Endothelial cell (in vitro differentiated cells): ENCODE measurements at regions not wholly inside any gene's neighbourhood (a gene's known extent, or its start where the extent isn't known, plus 50 kb on each side); places are given as distances from the start of the nearest gene placed in this dataset.

Experiments
- DNase-seq: peaks from one replicate; pipeline ENCODE4 v3.0.0; 2021; ENCODE audit warnings: low spot score
- H3K27ac Mint-ChIP-seq: one replicate; pipeline ENCODE4 v1.8.0; 2021; ENCODE audit warnings: mixed read lengths, inconsistent platforms; ENCODE audit not compliant: unreplicated experiment
- H3K27me3 Mint-ChIP-seq: one replicate; pipeline ENCODE4 v1.8.0; 2021; ENCODE audit warnings: mild to moderate bottlenecking, moderate library complexity, mixed read lengths, inconsistent platforms; ENCODE audit not compliant: unreplicated experiment
- H3K36me3 Mint-ChIP-seq: one replicate; pipeline ENCODE4 v1.8.0; 2021; ENCODE audit warnings: mild to moderate bottlenecking, low read depth, mixed read lengths, inconsistent platforms; ENCODE audit not compliant: unreplicated experiment
- H3K4me1 Mint-ChIP-seq: one replicate; pipeline ENCODE4 v1.8.0; 2021; ENCODE audit warnings: mild to moderate bottlenecking, mixed read lengths, inconsistent platforms; ENCODE audit not compliant: unreplicated experiment
- H3K4me3 Mint-ChIP-seq: one replicate; pipeline ENCODE4 v1.8.0; 2021; ENCODE audit warnings: mild to moderate bottlenecking, mixed read lengths, inconsistent platforms; ENCODE audit not compliant: unreplicated experiment
- H3K9me3 Mint-ChIP-seq: one replicate; pipeline ENCODE4 v1.8.0; 2021; ENCODE audit warnings: mixed read lengths, inconsistent platforms; ENCODE audit not compliant: unreplicated experiment
- CTCF ChIP-seq: fragments of 200-600 bp; sonication (generic); IDR thresholded peaks from one replicate; pipeline ENCODE4 v1.5.0; 2021; ENCODE audit warnings: antibody characterized with exemption; ENCODE audit not compliant: unreplicated experiment

GRCh38 chr12:124396544-124397398 is 101.9 kb downstream of the RFLNA start:
- Mint-ChIP-seq H3K4me1 (peaks cover 2% of the 10 kb centered on the region), H3K36me3 (peaks cover 21% of the 10 kb centered on the region), H3K27ac (no peak overlapping the region), H3K27me3 (peaks cover 13% of the 10 kb centered on the region), H3K4me3 (no peak overlapping the region), H3K9me3 (no peaks in the 10 kb centered on the region)
- no peak for TF ChIP-seq CTCF
- DNase-seq = no peak

- H3K36me3 Mint-ChIP-seq = peaks cover 19% of the 10 kb centered on the region
- no peak overlapping the region for H3K27ac Mint-ChIP-seq
Measured at GRCh38 chr12:124395986-124396385, 101.1 kb downstream of the RFLNA start.

GRCh38 chr12:124395284-124395752 is 100.4 kb downstream of the RFLNA start:
- H3K27me3 Mint-ChIP-seq = peaks cover 21% of the 10 kb centered on the region
- H3K27ac Mint-ChIP-seq = no peak overlapping the region
- DNase-seq = no peak
- no peaks in the 10 kb centered on the region for H3K9me3 Mint-ChIP-seq
- peaks cover 13% of the 10 kb centered on the region for H3K36me3 Mint-ChIP-seq
- H3K4me3 Mint-ChIP-seq = no peak overlapping the region
- H3K4me1 Mint-ChIP-seq = peaks cover 15% of the 10 kb centered on the region
- TF ChIP-seq CTCF = no peak

More at GRCh38 chr12:124395986-124396385, 101.1 kb downstream of the RFLNA start:
- H3K4me3 Mint-ChIP-seq = peak overlapping the region; percentile 54
- peaks cover 18% of the 10 kb centered on the region for H3K27me3 Mint-ChIP-seq
- peaks cover 10% of the 10 kb centered on the region for H3K4me1 Mint-ChIP-seq
- DNase-seq = no peak
- no peaks in the 10 kb centered on the region for H3K9me3 Mint-ChIP-seq
- no peak for TF ChIP-seq CTCF

GRCh38 chr12:124394462-124395128 is 99.7 kb downstream of the RFLNA start:
- DNase-seq = no peak
- peaks cover 18% of the 10 kb centered on the region for H3K4me1 Mint-ChIP-seq
- H3K27ac Mint-ChIP-seq = no peak overlapping the region
- H3K36me3 Mint-ChIP-seq = peaks cover 9% of the 10 kb centered on the region
- no peaks in the 10 kb centered on the region for H3K9me3 Mint-ChIP-seq
- no peak overlapping the region for H3K4me3 Mint-ChIP-seq
- H3K27me3 Mint-ChIP-seq = peaks cover 24% of the 10 kb centered on the region
- no peak for TF ChIP-seq CTCF

- Mint-ChIP-seq H3K36me3 (peaks cover 9% of the 10 kb centered on the region), H3K9me3 (no peaks in the 10 kb centered on the region), H3K4me3 (no peak overlapping the region), H3K4me1 (peaks cover 18% of the 10 kb centered on the region), H3K27me3 (peaks cover 24% of the 10 kb centered on the region), H3K27ac (no peak overlapping the region)
- no peak for TF ChIP-seq CTCF
- no peak for DNase-seq
Measured at GRCh38 chr12:124393831-124394230, 98.9 kb downstream of the RFLNA start.
